ENCODE measurements at regions not wholly inside any gene's neighbourhood (a gene's known extent, or its start where the extent isn't known, plus 50 kb on each side); places are given as distances from the start of the nearest gene placed in this dataset.
"Not testable (repeated sequence)": the region's sequence is repeated elsewhere in the genome, so short reads cannot be mapped to it uniquely, and the experiment has no call there.

DNA sequence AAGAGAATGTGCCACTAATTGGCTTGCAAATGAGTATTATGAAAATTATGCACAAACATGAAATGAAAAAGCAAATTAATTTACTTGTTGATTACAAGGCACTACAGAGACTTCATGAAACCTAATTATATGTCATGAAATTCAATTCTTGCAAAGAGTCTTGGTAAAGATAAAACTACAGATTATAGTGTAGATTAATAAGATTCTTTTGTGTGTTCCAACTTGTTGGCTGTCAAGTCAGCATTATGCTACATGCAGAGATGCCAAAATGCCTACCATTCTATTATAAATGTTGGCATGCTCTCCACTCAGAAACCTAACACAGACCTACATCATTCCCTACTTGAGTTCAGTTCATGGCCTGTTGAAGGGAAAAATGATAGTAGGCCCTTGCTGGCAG is 97.2 kb upstream of the KITLG start:
- DNase-seq (ENCODE audit: low spot score): no peak
- H4K20me1 ChIP-seq (ENCODE audit: insufficient read depth, poor library complexity, severe bottlenecking): no peaks in the 10 kb centered on the region
- H3K27me3 ChIP-seq: no peaks in the 10 kb centered on the region
- H3K4me1 ChIP-seq (ENCODE audit: insufficient read depth): no peaks in the 10 kb centered on the region
- no peaks in the 10 kb centered on the region for H3K9me2 ChIP-seq (replicated peaks; ENCODE audit: insufficient read depth)
- TF ChIP-seq EZH2 (IDR thresholded peaks at IDR 0.05; ENCODE audit: borderline replicate concordance) (no peak), CTCF (IDR thresholded peaks at IDR 0.05; ENCODE audit: poor library complexity) (no peak), EZH2phosphoT487 (IDR thresholded peaks at IDR 0.05; ENCODE audit: low read depth, severe bottlenecking, unreplicated experiment) (no peak)
- H3K36me3 ChIP-seq (replicated peaks; ENCODE audit: insufficient read depth, low read depth): no peaks in the 10 kb centered on the region
- no peak overlapping the region for H3K4me3 ChIP-seq
- H3K4me2 ChIP-seq: no peak overlapping the region
- H2AFZ ChIP-seq: no peak overlapping the region
- H3K27ac ChIP-seq: no peak overlapping the region
- no peaks in the 10 kb centered on the region for H3K79me2 ChIP-seq
- no peaks in the 10 kb centered on the region for H3K9me3 ChIP-seq (ENCODE audit: low read depth)

GRCh38 chr12:88667615-88668014 is 87.3 kb upstream of the KITLG start:
- DNase-seq (ENCODE audit: low spot score): peak; percentile 32

GRCh38 chr12:88665071-88665470 is 84.8 kb upstream of the KITLG start:
- DNase-seq (ENCODE audit: low spot score): no peak
- no peaks in the 10 kb centered on the region for H3K4me1 ChIP-seq (ENCODE audit: insufficient read depth)
- no peaks in the 10 kb centered on the region for H3K36me3 ChIP-seq (replicated peaks; ENCODE audit: insufficient read depth, low read depth)
- H3K9me3 ChIP-seq (ENCODE audit: low read depth): no peaks in the 10 kb centered on the region
- no peak overlapping the region for H3K4me2 ChIP-seq
- H4K20me1 ChIP-seq (ENCODE audit: insufficient read depth, poor library complexity, severe bottlenecking): no peaks in the 10 kb centered on the region
- H3K27me3 ChIP-seq: no peaks in the 10 kb centered on the region
- H3K27ac ChIP-seq: no peak overlapping the region
- no peak for TF ChIP-seq CTCF (IDR thresholded peaks at IDR 0.05; ENCODE audit: poor library complexity)
- no peak for TF ChIP-seq EZH2 (IDR thresholded peaks at IDR 0.05; ENCODE audit: borderline replicate concordance)
- no peak for TF ChIP-seq EZH2phosphoT487 (IDR thresholded peaks at IDR 0.05; ENCODE audit: low read depth, severe bottlenecking, unreplicated experiment)
- H3K79me2 ChIP-seq: no peaks in the 10 kb centered on the region
- H2AFZ ChIP-seq: no peak overlapping the region
- no peak overlapping the region for H3K4me3 ChIP-seq
- H3K9me2 ChIP-seq (replicated peaks; ENCODE audit: insufficient read depth): no peaks in the 10 kb centered on the region

More at GRCh38 chr12:88667615-88668014, 87.3 kb upstream of the KITLG start:
- H3K79me2 ChIP-seq; H3K9me3 ChIP-seq (ENCODE audit: low read depth); H3K36me3 ChIP-seq (replicated peaks; ENCODE audit: insufficient read depth, low read depth); H3K27me3 ChIP-seq; H3K9me2 ChIP-seq (replicated peaks; ENCODE audit: insufficient read depth); H3K4me1 ChIP-seq (ENCODE audit: insufficient read depth); H4K20me1 ChIP-seq (ENCODE audit: insufficient read depth, poor library complexity, severe bottlenecking); H3K4me3 ChIP-seq: not testable (repeated sequence)
- 32% methylated on average over 5 of the region's 5 CpGs for WGBS (ENCODE audit: low lambda C conversion rate, missing lambda C conversion rate)
- peak overlapping the region; percentile 63 for H3K4me2 ChIP-seq
- H2AFZ ChIP-seq: peak overlapping the region; percentile 64
- peak overlapping the region; percentile 42 for H3K27ac ChIP-seq

- H3K4me2 ChIP-seq: no peak overlapping the region
- DNase-seq (ENCODE audit: low spot score): no peak
- H3K4me1 ChIP-seq (ENCODE audit: insufficient read depth): no peaks in the 10 kb centered on the region
- no peak overlapping the region for H3K4me3 ChIP-seq
- H3K9me2 ChIP-seq (replicated peaks; ENCODE audit: insufficient read depth): no peaks in the 10 kb centered on the region
- H3K36me3 ChIP-seq (replicated peaks; ENCODE audit: insufficient read depth, low read depth): no peaks in the 10 kb centered on the region
- H3K9me3 ChIP-seq (ENCODE audit: low read depth): no peaks in the 10 kb centered on the region
- no peak overlapping the region for H2AFZ ChIP-seq
- no peaks in the 10 kb centered on the region for H3K79me2 ChIP-seq
- H3K27ac ChIP-seq: no peak overlapping the region
- no peaks in the 10 kb centered on the region for H4K20me1 ChIP-seq (ENCODE audit: insufficient read depth, poor library complexity, severe bottlenecking)
- TF ChIP-seq CTCF (IDR thresholded peaks at IDR 0.05; ENCODE audit: poor library complexity) (no peak), EZH2 (IDR thresholded peaks at IDR 0.05; ENCODE audit: borderline replicate concordance) (no peak), EZH2phosphoT487 (IDR thresholded peaks at IDR 0.05; ENCODE audit: low read depth, severe bottlenecking, unreplicated experiment) (no peak)
- WGBS (ENCODE audit: low lambda C conversion rate, missing lambda C conversion rate): 93% methylated on average over 1 of the region's 1 CpG
- H3K27me3 ChIP-seq: no peaks in the 10 kb centered on the region
Measured at GRCh38 chr12:88662961-88663360, 82.7 kb upstream of the KITLG start.

Data from hepatocyte (in vitro differentiated cells).